SK-N-SH treated with all-trans-retinoic acid at 6 μM for 48 hours (cell line): ENCODE measurements at regions not wholly inside any gene's neighbourhood (a gene's known extent, or its start where the extent isn't known, plus 50 kb on each side); places are given as distances from the start of the nearest gene placed in this dataset.

Experiments
- ATAC-seq: fragments of 200-7000 bp; cut with Tn5 transposase; 3 replicates; pipeline ENCODE4 v1.9.1; 2020; ENCODE audit warnings: mild to moderate bottlenecking, moderate library complexity
- ARNTL ChIP-seq: fragments of 450-650 bp; formaldehyde crosslinking; IDR thresholded peaks from 2 replicates; pipeline ENCODE4 v1.5.0; 2020; ENCODE audit warnings: low read depth, mild to moderate bottlenecking, moderate library complexity, borderline replicate concordance
- BACH2 ChIP-seq: fragments of 250-450 bp; sonication (Bioruptor Pico); IDR thresholded peaks from 2 replicates; pipeline ENCODE4 v1.9.0; 2021; ENCODE audit warnings: mild to moderate bottlenecking, borderline replicate concordance
- CSDC2 ChIP-seq: fragments of 250-450 bp; sonication (Bioruptor Pico); IDR thresholded peaks from 2 replicates; pipeline ENCODE4 v1.5.0; 2020; ENCODE audit warnings: mild to moderate bottlenecking, moderate library complexity
- CSRNP3 ChIP-seq: fragments of 250-450 bp; sonication (Bioruptor Pico); IDR thresholded peaks from 2 replicates; pipeline ENCODE4 v1.5.1; 2021; ENCODE audit warnings: mild to moderate bottlenecking, moderate library complexity
- ESRRG ChIP-seq: fragments of 250-450 bp; sonication (Bioruptor Pico); IDR thresholded peaks from 2 replicates; pipeline ENCODE4 v1.6.1; 2021; ENCODE audit warnings: mild to moderate bottlenecking
- GLIS3 ChIP-seq: fragments of 250-450 bp; sonication (Bioruptor Pico); IDR thresholded peaks from 2 replicates; pipeline ENCODE4 v1.5.0; 2020; ENCODE audit warnings: mild to moderate bottlenecking, moderate library complexity
- ISL1 ChIP-seq: fragments of 250-450 bp; sonication (Bioruptor Pico); IDR thresholded peaks from 2 replicates; pipeline ENCODE4 v2.1.2; 2022; ENCODE audit warnings: mild to moderate bottlenecking, moderate library complexity
- OSR1 ChIP-seq: fragments of 250-450 bp; sonication (Bioruptor Pico); IDR thresholded peaks from 2 replicates; pipeline ENCODE4 v1.8.0; 2022; ENCODE audit warnings: moderate library complexity, mild to moderate bottlenecking, inconsistent platforms
- PATZ1 ChIP-seq: fragments of 250-450 bp; sonication (Bioruptor Pico); IDR thresholded peaks from 2 replicates; pipeline ENCODE4 v1.8.0; 2020; ENCODE audit warnings: mild to moderate bottlenecking, moderate library complexity, borderline replicate concordance
- POU6F1 ChIP-seq: fragments of 250-450 bp; sonication (Bioruptor Pico); IDR thresholded peaks from 2 replicates; pipeline ENCODE4 v1.8.0; 2021; ENCODE audit warnings: low read depth, mild to moderate bottlenecking, moderate library complexity, borderline replicate concordance
- PPARA ChIP-seq: fragments of 250-450 bp; sonication (Bioruptor Pico); IDR thresholded peaks from 2 replicates; pipeline ENCODE4 v1.5.0; 2020; ENCODE audit warnings: mild to moderate bottlenecking, borderline replicate concordance
- RARB ChIP-seq: fragments of 250-450 bp; sonication (Bioruptor Pico); IDR thresholded peaks from 2 replicates; pipeline ENCODE4 v1.8.0; 2021; ENCODE audit warnings: mild to moderate bottlenecking, moderate library complexity
- SNAI2 ChIP-seq: fragments of 250-450 bp; sonication (Bioruptor Pico); IDR thresholded peaks from 2 replicates; pipeline ENCODE4 v1.5.0; 2020; ENCODE audit warnings: mild to moderate bottlenecking, moderate library complexity
- TCF4 ChIP-seq: fragments of 250-450 bp; sonication (Bioruptor Pico); IDR thresholded peaks from 2 replicates; pipeline ENCODE4 v1.8.0; 2021; ENCODE audit warnings: mild to moderate bottlenecking, moderate library complexity, borderline replicate concordance
- TOX ChIP-seq: fragments of 250-450 bp; sonication (Bioruptor Pico); IDR thresholded peaks from 2 replicates; pipeline ENCODE4 v1.8.0; 2021; ENCODE audit warnings: mild to moderate bottlenecking, moderate library complexity, borderline replicate concordance
- ZC3H10 ChIP-seq: fragments of 250-450 bp; sonication (Bioruptor Pico); IDR thresholded peaks from 2 replicates; pipeline ENCODE4 v1.5.1; 2021; ENCODE audit warnings: mild to moderate bottlenecking, moderate library complexity
- ZFP3 ChIP-seq: fragments of 250-450 bp; sonication (Bioruptor Pico); IDR thresholded peaks from 2 replicates; pipeline ENCODE4 v1.5.0; 2020; ENCODE audit warnings: mild to moderate bottlenecking, moderate library complexity
- ZFP30 ChIP-seq: fragments of 450-650 bp; formaldehyde crosslinking; IDR thresholded peaks from 2 replicates; pipeline ENCODE4 v1.5.0; 2022; ENCODE audit warnings: mild to moderate bottlenecking, moderate library complexity
- ZNF565 ChIP-seq: fragments of 450-650 bp; formaldehyde crosslinking; conservative IDR thresholded peaks from 2 replicates; pipeline ENCODE4 v1.5.0; 2020; ENCODE audit warnings: low read depth, mild to moderate bottlenecking, moderate library complexity
- ZNF70 ChIP-seq: fragments of 450-650 bp; formaldehyde crosslinking; IDR thresholded peaks from 2 replicates; pipeline ENCODE4 v1.5.0; 2020; ENCODE audit warnings: mild to moderate bottlenecking, moderate library complexity
- ZNF8 ChIP-seq: fragments of 450-650 bp; formaldehyde crosslinking; IDR thresholded peaks from 2 replicates; pipeline ENCODE4 v1.5.0; 2020; ENCODE audit warnings: mild to moderate bottlenecking, moderate library complexity
- TF ChIP-seq, protein P1 (sequence below): fragments of 250-450 bp; sonication (Bioruptor Pico); IDR thresholded peaks from 2 replicates; pipeline ENCODE4 v1.5.0; 2020; ENCODE audit warnings: mild to moderate bottlenecking, moderate library complexity

- no peak for ATAC-seq
- TF ChIP-seq ZNF8 (CRISPR knock-in tag) (no peak), CSDC2 (CRISPR knock-in tag) (no peak), ESRRG (no peak), ARNTL (no peak), GLIS3 (no peak), BACH2 (no peak), TCF4 (CRISPR knock-in tag) (no peak), ZNF565 (CRISPR knock-in tag) (no peak), SNAI2 (CRISPR knock-in tag) (no peak), OSR1 (CRISPR knock-in tag) (no peak), PATZ1 (no peak), ZNF70 (CRISPR knock-in tag) (no peak), ZFP30 (CRISPR knock-in tag) (no peak), PPARA (CRISPR knock-in tag) (no peak), TOX (no peak), RARB (no peak), ZC3H10 (CRISPR knock-in tag) (no peak)
- TF ChIP-seq, protein P1, sequence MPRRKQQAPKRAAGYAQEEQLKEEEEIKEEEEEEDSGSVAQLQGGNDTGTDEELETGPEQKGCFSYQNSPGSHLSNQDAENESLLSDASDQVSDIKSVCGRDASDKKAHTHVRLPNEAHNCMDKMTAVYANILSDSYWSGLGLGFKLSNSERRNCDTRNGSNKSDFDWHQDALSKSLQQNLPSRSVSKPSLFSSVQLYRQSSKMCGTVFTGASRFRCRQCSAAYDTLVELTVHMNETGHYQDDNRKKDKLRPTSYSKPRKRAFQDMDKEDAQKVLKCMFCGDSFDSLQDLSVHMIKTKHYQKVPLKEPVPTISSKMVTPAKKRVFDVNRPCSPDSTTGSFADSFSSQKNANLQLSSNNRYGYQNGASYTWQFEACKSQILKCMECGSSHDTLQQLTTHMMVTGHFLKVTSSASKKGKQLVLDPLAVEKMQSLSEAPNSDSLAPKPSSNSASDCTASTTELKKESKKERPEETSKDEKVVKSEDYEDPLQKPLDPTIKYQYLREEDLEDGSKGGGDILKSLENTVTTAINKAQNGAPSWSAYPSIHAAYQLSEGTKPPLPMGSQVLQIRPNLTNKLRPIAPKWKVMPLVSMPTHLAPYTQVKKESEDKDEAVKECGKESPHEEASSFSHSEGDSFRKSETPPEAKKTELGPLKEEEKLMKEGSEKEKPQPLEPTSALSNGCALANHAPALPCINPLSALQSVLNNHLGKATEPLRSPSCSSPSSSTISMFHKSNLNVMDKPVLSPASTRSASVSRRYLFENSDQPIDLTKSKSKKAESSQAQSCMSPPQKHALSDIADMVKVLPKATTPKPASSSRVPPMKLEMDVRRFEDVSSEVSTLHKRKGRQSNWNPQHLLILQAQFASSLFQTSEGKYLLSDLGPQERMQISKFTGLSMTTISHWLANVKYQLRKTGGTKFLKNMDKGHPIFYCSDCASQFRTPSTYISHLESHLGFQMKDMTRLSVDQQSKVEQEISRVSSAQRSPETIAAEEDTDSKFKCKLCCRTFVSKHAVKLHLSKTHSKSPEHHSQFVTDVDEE: no peak
Observed at GRCh38 chrX:20330545-20330944, 63.8 kb upstream of the RPS6KA3 start.

DNA sequence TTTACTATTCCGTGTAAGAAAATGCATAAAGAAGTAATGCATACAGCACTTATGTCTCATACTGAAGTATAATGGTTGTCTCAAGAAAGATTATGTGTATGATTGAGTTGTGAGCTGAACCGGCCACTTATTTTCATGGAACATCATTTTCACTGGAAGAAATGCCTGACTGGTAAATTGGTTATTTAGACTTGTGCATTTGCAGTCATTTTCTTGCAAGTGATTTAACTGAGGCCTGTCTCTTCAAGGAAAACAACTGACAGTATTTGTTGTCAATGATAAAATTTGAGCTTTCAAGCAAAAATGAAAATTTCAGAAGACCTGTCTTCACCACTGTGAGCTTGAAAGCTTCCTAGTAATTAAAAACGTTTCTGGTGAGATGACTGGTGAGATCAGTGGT, 62.7 kb upstream of the RPS6KA3 start:
- ATAC-seq: no peak
- no peak for TF ChIP-seq BACH2
- no peak for TF ChIP-seq RARB
- TF ChIP-seq GLIS3: no peak
- no peak for TF ChIP-seq ZNF565 (CRISPR knock-in tag)

- TF ChIP-seq ZFP3 (CRISPR knock-in tag) (no peak), PATZ1 (no peak), ZNF8 (CRISPR knock-in tag) (no peak)
- no peak for ATAC-seq
Observed at GRCh38 chrX:20325786-20326388, 59.2 kb upstream of the RPS6KA3 start.

GRCh38 chrX:20322887-20323286, 56.2 kb upstream of the RPS6KA3 start:
- TF ChIP-seq ZNF8 (CRISPR knock-in tag) (no peak), GLIS3 (no peak), ZNF70 (CRISPR knock-in tag) (no peak), CSRNP3 (no peak), ZC3H10 (CRISPR knock-in tag) (no peak), RARB (no peak), ZFP30 (CRISPR knock-in tag) (no peak), TOX (no peak), ZFP3 (CRISPR knock-in tag) (no peak), PATZ1 (no peak), ARNTL (no peak), ISL1 (no peak), SNAI2 (CRISPR knock-in tag) (no peak), POU6F1 (no peak), PPARA (CRISPR knock-in tag) (no peak), ESRRG (no peak)
- TF ChIP-seq, all 23 proteins: peak for 0
- ATAC-seq: no peak
